ENCODE measurements at regions not wholly inside any gene's neighbourhood (a gene's known extent, or its start where the extent isn't known, plus 50 kb on each side); places are given as distances from the start of the nearest gene placed in this dataset.
"Not testable (repeated sequence)": the region's sequence is repeated elsewhere in the genome, so short reads cannot be mapped to it uniquely, and the experiment has no call there.

DNA sequence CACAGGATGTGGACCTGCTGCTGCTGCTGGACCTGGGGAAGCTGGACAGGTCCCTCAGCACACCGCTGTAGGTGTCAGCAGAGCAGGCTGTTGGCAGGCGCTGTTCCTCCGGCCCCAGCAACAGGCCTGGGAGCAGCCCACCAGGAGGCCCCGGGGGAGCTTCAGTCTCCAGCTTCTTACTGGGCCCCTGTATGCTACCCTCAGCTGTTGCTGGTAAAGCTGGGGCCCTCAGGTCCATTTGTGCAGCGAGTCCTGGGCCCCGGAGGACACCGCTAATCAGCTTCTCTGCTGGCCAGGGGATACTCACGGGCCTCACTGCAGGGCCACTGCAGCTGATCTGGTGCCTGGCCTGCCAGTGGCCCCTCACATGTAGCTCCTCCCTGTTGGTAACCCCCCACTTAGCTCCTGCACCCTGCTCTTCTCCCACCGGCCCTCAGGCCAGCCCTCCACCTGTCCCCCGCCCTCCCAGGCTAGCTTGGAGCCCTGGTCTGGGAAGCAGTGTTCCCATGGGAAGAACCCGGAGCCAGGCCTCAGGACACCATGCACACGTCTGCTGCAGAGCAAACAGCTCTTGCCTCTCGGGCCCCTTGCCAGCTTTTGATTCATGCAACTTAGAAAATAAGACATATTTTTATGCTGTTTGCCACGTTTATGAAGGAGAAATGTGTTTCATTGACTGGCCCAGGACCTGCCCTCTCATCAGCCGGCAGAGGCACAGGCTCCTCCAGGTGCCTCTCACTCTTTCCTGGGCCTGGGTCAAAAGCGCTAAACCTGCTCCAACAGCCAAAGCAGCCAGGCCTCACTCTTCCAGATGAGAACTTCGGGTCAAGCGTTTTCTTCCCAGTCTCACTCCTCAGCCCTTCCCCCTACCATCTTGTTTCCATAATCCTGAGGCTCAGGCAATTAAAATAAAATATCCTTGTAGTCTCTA, 61.0 kb upstream of the ADAMTS2 start:
- DNase-seq = no peak

DNA sequence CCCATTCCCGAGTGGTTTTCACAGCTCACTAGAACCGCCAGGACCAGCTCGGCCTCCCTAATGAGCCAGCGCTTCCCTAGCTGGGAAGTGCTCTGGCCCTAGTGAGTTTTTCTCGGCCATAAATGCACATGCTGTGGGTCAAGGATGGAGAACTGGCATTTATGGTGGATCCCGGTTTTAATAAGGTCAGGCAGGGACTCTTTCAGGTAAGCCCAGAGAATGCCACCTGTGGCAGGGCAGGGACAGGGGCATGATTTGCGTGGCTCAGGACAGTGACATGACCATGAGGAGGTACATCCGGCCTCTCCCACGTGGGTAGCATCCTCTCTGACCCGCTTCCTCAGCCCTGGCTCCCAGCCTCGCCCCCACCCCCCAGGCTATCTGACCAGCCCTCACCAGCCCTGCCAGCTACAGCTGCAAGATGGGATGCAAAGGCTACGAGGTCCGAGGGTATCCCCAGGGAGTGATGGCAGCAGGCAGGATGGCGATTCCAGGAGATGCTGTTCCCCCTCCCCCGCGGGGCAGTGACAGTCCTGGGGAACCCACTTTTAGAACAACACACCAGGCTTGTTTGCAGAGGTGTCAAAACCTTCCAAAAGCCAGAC, 60.3 kb upstream of the ADAMTS2 start:
- DNase-seq = no peak

DNA sequence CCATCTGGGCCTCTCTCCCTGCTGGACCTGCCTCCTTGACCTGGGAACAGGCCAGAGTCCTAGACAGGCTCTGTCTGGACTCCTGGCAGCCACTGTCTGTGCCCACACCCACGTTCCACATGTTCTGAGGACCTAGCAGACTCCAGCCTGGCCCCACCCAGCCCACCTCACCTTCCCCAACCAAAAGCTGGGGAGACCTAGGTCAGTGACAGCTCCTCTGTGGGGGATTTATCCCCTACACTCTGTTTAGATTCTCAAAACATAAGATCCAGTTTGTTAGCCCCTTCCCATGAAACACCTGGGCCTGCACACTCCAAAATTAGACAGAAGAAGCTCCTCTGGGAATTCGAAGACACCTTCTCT, 59.8 kb upstream of the ADAMTS2 start:
- DNase-seq = no peak

DNA sequence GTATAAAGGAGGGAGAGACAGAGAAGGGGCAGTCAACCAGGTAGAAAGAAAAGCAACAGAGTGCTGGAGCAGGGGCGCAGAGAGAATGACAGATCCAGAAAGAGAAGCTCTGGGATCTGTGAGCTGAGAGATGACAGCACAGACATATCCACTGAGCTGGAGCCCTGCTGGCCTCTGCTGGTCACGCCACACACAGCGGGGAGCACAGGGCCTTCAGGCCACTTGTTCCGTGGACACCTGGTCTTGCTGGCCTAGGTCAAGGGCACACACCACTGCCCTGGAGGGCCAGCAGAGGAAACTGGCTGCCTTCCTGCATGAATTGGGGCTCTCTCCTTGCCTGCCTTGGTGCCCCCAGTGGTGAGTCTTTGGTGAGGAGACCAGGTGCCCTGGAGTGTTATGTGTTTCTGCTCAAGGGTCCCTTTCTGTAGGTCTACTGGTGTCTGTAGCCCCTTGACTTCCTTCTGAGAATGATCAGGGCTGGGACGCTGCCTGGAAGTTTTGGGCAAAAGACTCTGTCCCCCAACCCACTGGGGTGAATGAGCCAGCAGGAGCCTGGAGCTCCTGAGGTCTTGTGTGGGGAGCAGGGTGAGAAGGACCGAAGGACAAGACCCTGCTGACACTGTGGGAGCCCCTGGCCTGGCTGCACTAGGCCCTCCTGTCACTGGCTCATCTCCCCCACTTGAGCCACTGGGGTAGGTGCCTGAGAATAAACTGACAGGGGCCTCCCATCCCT, 59.2 kb upstream of the ADAMTS2 start:
- no peak for DNase-seq

DNA sequence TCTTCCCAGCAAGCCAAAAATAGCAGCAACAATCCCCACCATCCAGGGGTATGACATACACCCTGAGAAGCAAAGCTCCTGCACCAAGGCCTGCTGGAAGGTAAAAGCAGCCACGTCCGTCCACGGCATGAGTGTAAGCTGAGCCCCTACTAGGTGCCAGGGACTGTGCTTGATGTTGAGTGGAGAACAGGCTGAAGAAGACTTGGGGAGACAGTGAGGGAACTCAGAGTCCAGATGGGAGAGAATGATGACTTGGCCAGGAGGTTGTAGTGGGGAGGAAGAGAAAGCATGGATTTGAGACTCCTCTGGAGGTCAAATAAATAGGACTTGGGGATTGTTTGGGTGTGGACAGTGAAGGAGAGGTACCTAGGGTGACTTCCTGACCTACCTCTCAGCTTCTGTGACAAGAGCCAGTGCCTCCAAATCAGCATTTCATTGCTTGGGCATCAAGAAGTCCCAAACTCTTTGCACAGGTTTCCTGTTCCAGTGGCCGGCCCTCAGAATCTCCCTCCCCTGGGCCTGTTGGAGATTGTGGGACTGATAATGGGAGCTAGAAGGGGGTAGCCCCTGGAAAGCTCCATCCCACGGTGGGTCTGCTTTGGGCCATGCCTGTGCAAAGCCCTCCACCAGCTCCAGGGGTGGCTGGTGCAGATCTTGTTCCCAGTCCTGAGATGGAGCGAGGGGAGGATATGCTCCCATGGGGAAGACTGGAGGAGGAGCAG, 58.3 kb upstream of the ADAMTS2 start:
- DNase-seq = no peak

DNA sequence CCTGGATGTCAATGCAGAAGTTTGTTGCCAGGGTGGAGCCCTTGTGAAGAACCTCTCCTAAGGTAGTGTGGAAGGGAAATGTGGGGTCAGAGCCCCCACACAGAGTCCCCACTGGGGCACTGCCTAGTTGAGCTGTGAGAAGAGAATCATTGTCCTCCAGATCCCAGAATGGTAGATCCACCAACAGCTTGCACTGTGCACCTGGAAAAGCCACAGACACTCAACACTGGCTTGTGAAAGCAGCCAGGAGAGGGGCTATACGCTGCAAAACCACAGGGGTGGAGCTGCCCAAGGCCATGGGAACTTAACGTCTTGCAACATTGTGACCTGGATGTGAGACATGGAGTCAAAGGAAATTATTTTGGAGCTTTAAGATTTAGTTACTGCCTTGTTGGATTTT, 55.2 kb upstream of the ADAMTS2 start:
- DNase-seq = not testable (repeated sequence)

DNA sequence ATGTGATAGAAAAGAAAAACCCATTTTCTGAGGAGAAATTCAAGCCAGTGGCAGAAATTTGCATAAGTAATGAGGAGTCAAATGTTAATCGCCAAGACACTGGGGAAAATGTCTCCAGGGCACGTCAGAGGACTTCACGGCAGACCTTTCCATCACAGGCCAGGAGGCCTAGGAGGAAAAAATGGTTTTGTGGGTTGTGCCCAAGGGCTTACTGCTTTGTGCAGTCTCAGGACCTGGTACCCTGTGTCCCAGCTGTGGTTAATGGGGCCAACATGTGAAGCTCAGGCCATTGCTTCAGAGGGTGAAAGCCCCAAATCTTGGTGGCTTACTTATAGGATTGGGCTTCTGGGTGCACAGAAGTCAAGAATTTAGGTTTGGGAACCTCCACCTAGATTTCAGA, 54.8 kb upstream of the ADAMTS2 start:
- DNase-seq = no peak

DNA sequence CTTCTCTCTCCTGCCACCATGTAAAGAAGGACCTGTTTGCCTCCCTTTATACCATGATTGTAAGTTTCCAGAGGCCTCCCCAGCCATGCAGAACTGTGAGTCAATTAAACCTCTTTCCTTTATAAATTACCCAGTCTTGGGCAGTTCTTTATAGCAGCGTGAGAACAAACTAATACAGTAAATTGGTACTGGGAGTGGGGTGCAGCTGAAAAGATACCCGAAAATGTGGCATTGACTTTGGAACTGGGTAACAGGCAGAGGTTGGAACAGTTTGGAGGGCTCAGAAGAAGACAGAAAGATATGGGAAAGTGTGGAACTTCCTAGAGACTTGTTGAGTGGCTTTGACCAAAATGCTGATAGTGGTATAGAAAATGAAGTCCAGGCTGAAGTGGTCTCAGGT, 54.1 kb upstream of the ADAMTS2 start:
- not testable (repeated sequence) for DNase-seq

DNA sequence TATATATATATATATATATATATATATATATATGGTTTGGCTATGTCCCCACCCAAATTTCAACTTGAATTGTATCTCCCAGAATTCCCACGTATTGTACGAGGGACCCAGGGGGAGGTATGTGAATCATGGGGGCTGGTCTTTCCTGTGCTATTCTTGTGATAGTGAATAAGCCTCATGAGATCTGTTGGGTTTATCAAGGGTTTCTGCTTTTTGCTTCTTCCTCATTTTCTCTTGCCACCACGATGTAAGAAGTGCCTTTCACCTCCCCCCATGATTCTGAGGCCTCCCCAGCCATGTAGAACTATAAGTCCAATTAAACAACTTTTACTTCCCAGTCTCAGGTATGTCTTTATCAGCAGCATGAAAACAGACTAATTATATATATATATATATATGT, 52.3 kb upstream of the ADAMTS2 start:
- DNase-seq = no peak

Measured in NCI-H82 (cell line).